ENCODE measurements at regions not wholly inside any gene's neighbourhood (a gene's known extent, or its start where the extent isn't known, plus 50 kb on each side); places are given as distances from the start of the nearest gene placed in this dataset.

- no peak for DNase-seq (ENCODE audit: low spot score)
Observed at GRCh38 chr4:120525106-120525505, 397.4 kb downstream of the PRDM5 start.

- DNase-seq (ENCODE audit: low spot score) = no peak
Observed at GRCh38 chr4:120524237-120524636, 398.3 kb downstream of the PRDM5 start.

- DNase-seq (ENCODE audit: low spot score) = no peak
Observed at GRCh38 chr4:120520761-120521160, 401.8 kb downstream of the PRDM5 start.

- no peak for DNase-seq (ENCODE audit: low spot score)
Observed at GRCh38 chr4:120517966-120518365, 404.6 kb downstream of the PRDM5 start.

- no peak for DNase-seq (ENCODE audit: low spot score)
Observed at GRCh38 chr4:120509719-120510118, 412.8 kb downstream of the PRDM5 start.

- no peak for DNase-seq (ENCODE audit: low spot score)
Observed at GRCh38 chr4:120509222-120509621, 413.3 kb downstream of the PRDM5 start.

GRCh38 chr4:120508036-120508435 is 414.5 kb downstream of the PRDM5 start:
- no peak for DNase-seq (ENCODE audit: low spot score)

GRCh38 chr4:120506536-120506935 is 416.0 kb downstream of the PRDM5 start:
- no peak for DNase-seq (ENCODE audit: low spot score)

- no peak for DNase-seq (ENCODE audit: low spot score)
Observed at GRCh38 chr4:120498678-120499077, 423.8 kb downstream of the PRDM5 start.

GRCh38 chr4:120491481-120491880 is 424.8 kb upstream of the MAD2L1 start:
- DNase-seq (ENCODE audit: low spot score) = no peak

GRCh38 chr4:120481756-120482155 is 415.1 kb upstream of the MAD2L1 start:
- DNase-seq (ENCODE audit: low spot score) = no peak

GRCh38 chr4:120472447-120473131 is 405.9 kb upstream of the MAD2L1 start:
- DNase-seq (ENCODE audit: low spot score) = no peak

GRCh38 chr4:120466429-120466828 is 399.8 kb upstream of the MAD2L1 start:
- no peak for DNase-seq (ENCODE audit: low spot score)

GRCh38 chr4:120454788-120455187 is 388.1 kb upstream of the MAD2L1 start:
- DNase-seq (ENCODE audit: low spot score) = no peak

GRCh38 chr4:120452536-120452935 is 385.9 kb upstream of the MAD2L1 start:
- DNase-seq (ENCODE audit: low spot score) = no peak

- DNase-seq (ENCODE audit: low spot score) = no peak
Observed at GRCh38 chr4:120452001-120452400, 385.4 kb upstream of the MAD2L1 start.

GRCh38 chr4:120447774-120448173 is 381.1 kb upstream of the MAD2L1 start:
- no peak for DNase-seq (ENCODE audit: low spot score)

- DNase-seq (ENCODE audit: low spot score) = no peak
Observed at GRCh38 chr4:120446051-120446567, 379.5 kb upstream of the MAD2L1 start.

- no peak for DNase-seq (ENCODE audit: low spot score)
Observed at GRCh38 chr4:120445186-120445585, 378.5 kb upstream of the MAD2L1 start.

- DNase-seq (ENCODE audit: low spot score) = no peak
Observed at GRCh38 chr4:120443116-120443515, 376.5 kb upstream of the MAD2L1 start.

GRCh38 chr4:120440730-120441129 is 374.1 kb upstream of the MAD2L1 start:
- no peak for DNase-seq (ENCODE audit: low spot score)

GRCh38 chr4:120435179-120435578 is 368.5 kb upstream of the MAD2L1 start:
- no peak for DNase-seq (ENCODE audit: low spot score)

- DNase-seq (ENCODE audit: low spot score) = no peak
Observed at GRCh38 chr4:120434756-120435155, 368.1 kb upstream of the MAD2L1 start.

- no peak for DNase-seq (ENCODE audit: low spot score)
Observed at GRCh38 chr4:120432301-120432860, 365.7 kb upstream of the MAD2L1 start.
